ENCODE measurements at regions not wholly inside any gene's neighbourhood (a gene's known extent, or its start where the extent isn't known, plus 50 kb on each side); places are given as distances from the start of the nearest gene placed in this dataset.

GRCh38 chr6:134590004-134590403, 272.1 kb upstream of the SGK1 start:
- Histone ChIP-seq H3K4me3 (ENCODE audit: low read depth, low read length) (no peak overlapping the region), H3K27ac (no peak overlapping the region), H3K36me3 (no peaks in the 10 kb centered on the region), H3K27me3 (ENCODE audit: insufficient read depth, low read depth, severe bottlenecking) (no peaks in the 10 kb centered on the region), H3K9me3 (ENCODE audit: severe bottlenecking) (no peaks in the 10 kb centered on the region)
- TF ChIP-seq, protein P1, sequence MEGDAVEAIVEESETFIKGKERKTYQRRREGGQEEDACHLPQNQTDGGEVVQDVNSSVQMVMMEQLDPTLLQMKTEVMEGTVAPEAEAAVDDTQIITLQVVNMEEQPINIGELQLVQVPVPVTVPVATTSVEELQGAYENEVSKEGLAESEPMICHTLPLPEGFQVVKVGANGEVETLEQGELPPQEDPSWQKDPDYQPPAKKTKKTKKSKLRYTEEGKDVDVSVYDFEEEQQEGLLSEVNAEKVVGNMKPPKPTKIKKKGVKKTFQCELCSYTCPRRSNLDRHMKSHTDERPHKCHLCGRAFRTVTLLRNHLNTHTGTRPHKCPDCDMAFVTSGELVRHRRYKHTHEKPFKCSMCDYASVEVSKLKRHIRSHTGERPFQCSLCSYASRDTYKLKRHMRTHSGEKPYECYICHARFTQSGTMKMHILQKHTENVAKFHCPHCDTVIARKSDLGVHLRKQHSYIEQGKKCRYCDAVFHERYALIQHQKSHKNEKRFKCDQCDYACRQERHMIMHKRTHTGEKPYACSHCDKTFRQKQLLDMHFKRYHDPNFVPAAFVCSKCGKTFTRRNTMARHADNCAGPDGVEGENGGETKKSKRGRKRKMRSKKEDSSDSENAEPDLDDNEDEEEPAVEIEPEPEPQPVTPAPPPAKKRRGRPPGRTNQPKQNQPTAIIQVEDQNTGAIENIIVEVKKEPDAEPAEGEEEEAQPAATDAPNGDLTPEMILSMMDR (IDR thresholded peaks at IDR 0.05; ENCODE audit: low read depth, low read length), result no peak
- no peak for DNase-seq

DNA sequence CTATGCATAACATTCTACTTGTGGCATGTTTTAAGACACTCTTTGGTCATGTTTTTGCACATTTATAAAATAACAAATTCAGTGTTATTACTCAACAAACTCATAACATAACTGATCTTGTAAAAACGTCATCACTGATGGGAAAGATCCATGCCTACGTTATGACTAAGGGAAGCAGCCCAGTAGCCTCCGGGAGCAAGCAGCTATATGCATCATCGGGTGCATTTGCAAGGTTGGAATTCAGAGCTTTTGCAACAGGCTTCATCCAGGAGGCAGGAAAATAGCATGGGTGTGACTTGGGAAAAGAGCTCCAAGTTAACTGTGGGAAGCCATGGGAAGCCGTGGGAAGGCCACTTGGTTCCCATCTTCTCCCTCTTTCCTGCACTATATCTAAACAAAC, 271.6 kb upstream of the SGK1 start:
- no peaks in the 10 kb centered on the region for H3K9me3 ChIP-seq (ENCODE audit: severe bottlenecking)
- H3K36me3 ChIP-seq, result no peaks in the 10 kb centered on the region
- H3K27me3 ChIP-seq (ENCODE audit: insufficient read depth, low read depth, severe bottlenecking), result no peaks in the 10 kb centered on the region
- no peak overlapping the region for H3K27ac ChIP-seq
- no peak for DNase-seq
- H3K4me3 ChIP-seq (ENCODE audit: low read depth, low read length), result no peak overlapping the region
- TF ChIP-seq, protein P1 (IDR thresholded peaks at IDR 0.05; ENCODE audit: low read depth, low read length), result no peak

- DNase-seq, result no peak
- H3K27me3 ChIP-seq (ENCODE audit: insufficient read depth, low read depth, severe bottlenecking), result no peaks in the 10 kb centered on the region
- H3K27ac ChIP-seq, result no peak overlapping the region
- TF ChIP-seq, protein P1 (IDR thresholded peaks at IDR 0.05; ENCODE audit: low read depth, low read length), result no peak
- H3K36me3 ChIP-seq, result no peaks in the 10 kb centered on the region
- H3K4me3 ChIP-seq (ENCODE audit: low read depth, low read length), result no peak overlapping the region
- H3K9me3 ChIP-seq (ENCODE audit: severe bottlenecking), result no peaks in the 10 kb centered on the region
Measured at GRCh38 chr6:134588267-134588666, 270.4 kb upstream of the SGK1 start.

DNA sequence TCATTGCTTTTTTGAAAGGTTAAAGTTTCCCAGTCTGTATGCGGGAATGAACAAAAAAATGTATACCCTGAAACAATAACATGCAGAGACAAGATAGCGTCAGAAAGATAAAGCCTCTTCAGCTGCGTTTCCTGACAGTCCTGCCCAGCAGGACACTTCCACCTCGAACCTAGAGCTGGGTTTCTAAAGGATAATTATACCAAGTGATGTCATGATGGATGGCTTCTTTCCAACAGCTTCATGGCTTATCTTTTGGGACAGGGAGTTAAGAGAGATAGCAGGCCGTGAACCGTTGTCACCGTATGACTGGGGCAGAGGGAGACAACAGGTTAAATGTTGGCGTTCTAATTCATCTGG, 267.6 kb upstream of the SGK1 start:
- Histone ChIP-seq H3K36me3 (no peaks in the 10 kb centered on the region), H3K27ac (no peak overlapping the region), H3K9me3 (ENCODE audit: severe bottlenecking) (no peaks in the 10 kb centered on the region), H3K4me3 (ENCODE audit: low read depth, low read length) (no peak overlapping the region), H3K27me3 (ENCODE audit: insufficient read depth, low read depth, severe bottlenecking) (no peaks in the 10 kb centered on the region)
- TF ChIP-seq, protein P1 (IDR thresholded peaks at IDR 0.05; ENCODE audit: low read depth, low read length), result no peak
- no peak for DNase-seq

DNA sequence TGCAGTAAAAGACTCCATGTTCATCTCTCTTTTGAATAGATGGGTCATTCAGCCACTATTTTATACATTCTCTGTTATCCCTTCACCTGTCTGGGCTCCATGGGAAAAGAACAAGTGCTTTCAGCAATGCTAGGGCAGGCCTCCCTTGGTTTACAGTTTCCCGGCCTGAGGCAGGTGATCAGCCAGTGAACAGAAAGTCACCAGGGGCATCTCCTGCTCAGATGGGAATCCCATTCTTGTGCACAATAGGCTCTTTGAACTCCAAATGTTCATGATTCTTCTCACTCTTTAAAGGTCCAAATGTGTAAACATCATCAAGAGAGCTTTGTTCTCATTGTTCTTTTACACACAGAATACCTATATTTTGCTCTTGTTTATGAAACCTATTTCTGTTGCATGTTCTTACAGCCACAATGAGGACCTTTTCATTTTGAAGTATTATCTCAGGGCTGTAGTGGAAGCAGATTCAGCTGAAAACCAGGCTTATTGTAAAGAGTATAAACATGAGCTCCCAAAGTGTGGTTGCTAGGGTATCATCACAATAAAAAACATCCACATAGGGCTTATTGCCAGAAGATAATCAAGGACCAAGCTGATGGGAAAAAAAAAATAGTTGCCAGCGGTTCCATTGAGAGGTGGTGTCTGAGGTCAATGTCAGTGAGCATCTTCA, 267.1 kb upstream of the SGK1 start:
- DNase-seq, result no peak
- Histone ChIP-seq H3K4me3 (ENCODE audit: low read depth, low read length) (no peak overlapping the region), H3K9me3 (ENCODE audit: severe bottlenecking) (no peaks in the 10 kb centered on the region), H3K36me3 (no peaks in the 10 kb centered on the region), H3K27me3 (ENCODE audit: insufficient read depth, low read depth, severe bottlenecking) (no peaks in the 10 kb centered on the region), H3K27ac (no peak overlapping the region)
- TF ChIP-seq, protein P1 (IDR thresholded peaks at IDR 0.05; ENCODE audit: low read depth, low read length), result no peak

DNA sequence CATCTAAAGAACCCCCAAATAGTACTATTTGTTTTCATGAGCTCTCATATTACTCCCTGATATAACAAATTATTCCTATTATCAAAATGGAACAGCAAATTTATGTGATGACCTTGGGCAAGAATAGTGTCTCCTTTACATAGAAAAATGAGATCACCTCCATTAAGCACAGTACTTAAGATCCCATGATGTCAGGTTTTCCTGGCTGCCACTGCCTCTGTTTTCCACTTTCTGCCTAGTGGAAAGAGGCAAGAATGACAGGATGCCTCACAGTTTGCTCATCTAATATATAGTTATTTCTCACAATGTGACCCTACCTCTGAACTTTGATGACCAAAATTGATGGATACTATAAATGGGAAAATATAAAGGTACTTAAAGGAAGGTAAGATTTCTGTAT, 260.1 kb upstream of the SGK1 start:
- Histone ChIP-seq H3K4me3 (ENCODE audit: low read depth, low read length) (no peak overlapping the region), H3K36me3 (no peaks in the 10 kb centered on the region), H3K27ac (no peak overlapping the region), H3K27me3 (ENCODE audit: insufficient read depth, low read depth, severe bottlenecking) (no peaks in the 10 kb centered on the region), H3K9me3 (ENCODE audit: severe bottlenecking) (no peaks in the 10 kb centered on the region)
- TF ChIP-seq, protein P1 (IDR thresholded peaks at IDR 0.05; ENCODE audit: low read depth, low read length), result no peak
- no peak for DNase-seq

All from WERI-Rb-1 (cell line).